CD14-positive monocyte (primary cell): ENCODE measurements at regions not wholly inside any gene's neighbourhood (a gene's known extent, or its start where the extent isn't known, plus 50 kb on each side); places are given as distances from the start of the nearest gene placed in this dataset.

ENCODE experiments used
- DNase-seq, 3 donors: peaks; one replicate each; pipeline ENCODE4 v3.0.0-alpha.2; 2011 to 2022
- H2AFZ ChIP-seq: 2 replicates; pipeline ENCODE4 v1.6.0; 2012; ENCODE audit warnings: mild to moderate bottlenecking, low read depth, low read length, inconsistent platforms; ENCODE audit not compliant: insufficient read depth, poor library complexity, severe bottlenecking
- H3K27ac ChIP-seq, 2 donors: 1 replicate in 1 of 2; 2 replicates in 1 of 2; pipeline ENCODE4 v1.5.1; 2012 to 2013; ENCODE audit warnings: low read length in 2 of 2, control low read depth in 1 of 2, inconsistent platforms in 1 of 2, low read depth in 1 of 2, mild to moderate bottlenecking in 1 of 2
- H3K27me3 ChIP-seq, 2 donors: one replicate each; pipeline versions ENCODE4 v1.6.0 to v1.6.1; 2011 to 2013; ENCODE audit warnings: low read length in 2 of 2; ENCODE audit not compliant: control insufficient read depth in 2 of 2, insufficient read depth in 2 of 2
- H3K36me3 ChIP-seq, 2 donors: replicated peaks in 1 of 2; 1 replicate in 1 of 2; 2 replicates in 1 of 2; pipeline versions ENCODE4 v1.5.1 to v1.6.1; 2012 to 2013; ENCODE audit warnings: low read length in 2 of 2, control low read depth in 1 of 2, inconsistent platforms in 1 of 2, mild to moderate bottlenecking in 1 of 2; ENCODE audit not compliant: insufficient read depth in 2 of 2, control insufficient read depth in 1 of 2
- H3K4me1 ChIP-seq, 2 donors: 1 replicate in 1 of 2; 2 replicates in 1 of 2; pipeline versions ENCODE4 v1.5.1 to v1.6.1; 2012 to 2013; ENCODE audit warnings: low read length in 2 of 2, control low read depth in 1 of 2, inconsistent platforms in 1 of 2, mild to moderate bottlenecking in 1 of 2, moderate library complexity in 1 of 2; ENCODE audit not compliant: insufficient read depth in 2 of 2, control insufficient read depth in 1 of 2
- H3K4me2 ChIP-seq: replicated peaks from 2 replicates; pipeline ENCODE3; 2012; ENCODE audit warnings: low read length, moderate library complexity, mild to moderate bottlenecking; ENCODE audit not compliant: poor library complexity, severe bottlenecking; ENCODE audit errors: extremely low read depth
- H3K4me3 ChIP-seq, 3 experiments: fragments of 200-600 bp in 1 of 3; sonication (generic) in 1 of 3; replicated peaks in 1 of 3; 1 replicate in 2 of 3; 2 replicates in 1 of 3; pipeline ENCODE4 v1.5.1; 2011 to 2013; ENCODE audit warnings: low read length in 3 of 3, mild to moderate bottlenecking in 3 of 3, control low read depth in 2 of 3, low read depth in 2 of 3, inconsistent platforms in 1 of 3, moderate library complexity in 1 of 3
- H3K79me2 ChIP-seq: 2 replicates; pipeline ENCODE4 v1.6.0; 2012; ENCODE audit warnings: mild to moderate bottlenecking, control low read depth, inconsistent platforms, low read length, moderate library complexity; ENCODE audit not compliant: insufficient read depth
- H3K9ac ChIP-seq: 2 replicates; pipeline ENCODE4 v1.6.0; 2017; ENCODE audit warnings: low read length, mild to moderate bottlenecking; ENCODE audit not compliant: insufficient read depth, poor library complexity, severe bottlenecking
- H3K9me3 ChIP-seq, 2 donors: replicated peaks in 1 of 2; 1 replicate in 1 of 2; 2 replicates in 1 of 2; pipeline versions ENCODE4 v1.5.1 to v1.6.1; 2012 to 2013; ENCODE audit warnings: low read length in 2 of 2, control low read depth in 1 of 2; ENCODE audit not compliant: control insufficient read depth in 1 of 2, insufficient read depth in 1 of 2
- H4K20me1 ChIP-seq: 2 replicates; pipeline ENCODE4 v1.6.0; 2012; ENCODE audit warnings: mild to moderate bottlenecking, low read length, control low read depth, moderate library complexity; ENCODE audit not compliant: insufficient read depth
- H3K27ac Mint-ChIP-seq, 7 donors: one replicate each; pipeline ENCODE4 v1.8.0; 2020; ENCODE audit warnings: mild to moderate bottlenecking in 7 of 7, mixed read lengths in 7 of 7, moderate library complexity in 6 of 7, inconsistent platforms in 2 of 7
- H3K27me3 Mint-ChIP-seq, 3 donors: one replicate each; pipeline ENCODE4 v1.8.0; 2021 to 2022; ENCODE audit warnings: low read depth in 3 of 3, mild to moderate bottlenecking in 3 of 3, mixed read lengths in 3 of 3, moderate library complexity in 3 of 3, inconsistent platforms in 1 of 3
- H3K36me3 Mint-ChIP-seq, 2 donors: one replicate each; pipeline ENCODE4 v1.8.0; 2020; ENCODE audit warnings: mixed read lengths in 2 of 2, inconsistent platforms in 1 of 2, mild to moderate bottlenecking in 1 of 2
- H3K4me1 Mint-ChIP-seq: one replicate; pipeline ENCODE4 v1.8.0; 2020; ENCODE audit warnings: mild to moderate bottlenecking, mixed read lengths
- H3K4me3 Mint-ChIP-seq, 2 donors: one replicate each; pipeline ENCODE4 v1.8.0; 2020; ENCODE audit warnings: mild to moderate bottlenecking in 2 of 2, mixed read lengths in 2 of 2, moderate library complexity in 1 of 2
- H3K9me3 Mint-ChIP-seq, 7 donors: one replicate each; pipeline ENCODE4 v1.8.0; 2020 to 2022; ENCODE audit warnings: mixed read lengths in 7 of 7, mild to moderate bottlenecking in 6 of 7, moderate library complexity in 6 of 7, inconsistent platforms in 2 of 7
- WGBS: methylation state at CpG from one replicate; pipeline ENCODE4 v1.1.5; 2013; ENCODE audit warnings: missing lambda C conversion rate; ENCODE audit not compliant: insufficient coverage; 5-methylcytosine and 5-hydroxymethylcytosine counted together
- intact Hi-C, 2 donors: fragments of 100-400 bp; cut with micrococcal nuclease; formaldehyde crosslinking; loops; one replicate each; pipeline versions ENCODE4 v1.15.0 to v1.15.1; 2023
- TF ChIP-seq, protein P1 (sequence below): fragments of 200-600 bp; IDR thresholded peaks from one replicate; pipeline ENCODE4 v1.8.0; 2022; ENCODE audit warnings: antibody characterized with exemption, mild to moderate bottlenecking

DNA sequence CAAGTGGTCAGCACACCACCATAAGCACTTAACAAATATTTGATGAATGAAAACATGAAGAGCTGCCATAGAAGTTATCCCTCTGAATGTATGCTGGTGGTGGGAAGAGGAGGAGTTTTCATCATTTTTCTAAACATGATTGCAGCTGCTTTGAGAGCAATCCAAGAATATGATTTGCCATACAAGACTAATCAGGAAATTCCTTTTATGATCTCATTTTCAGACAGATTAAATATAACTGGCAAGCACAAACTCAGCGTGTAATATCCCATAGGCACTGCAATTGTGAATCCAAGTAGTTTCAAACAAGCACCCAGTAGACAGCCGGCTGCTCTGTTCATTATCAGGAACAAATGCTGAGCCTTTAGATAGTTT is 505.7 kb upstream of the LUZP2 start:
- no peak overlapping the region for H3K4me3 Mint-ChIP-seq
- no peak overlapping the region for H3K27ac Mint-ChIP-seq
- H3K36me3 Mint-ChIP-seq = no peaks in the 10 kb centered on the region
- TF ChIP-seq, protein P1, sequence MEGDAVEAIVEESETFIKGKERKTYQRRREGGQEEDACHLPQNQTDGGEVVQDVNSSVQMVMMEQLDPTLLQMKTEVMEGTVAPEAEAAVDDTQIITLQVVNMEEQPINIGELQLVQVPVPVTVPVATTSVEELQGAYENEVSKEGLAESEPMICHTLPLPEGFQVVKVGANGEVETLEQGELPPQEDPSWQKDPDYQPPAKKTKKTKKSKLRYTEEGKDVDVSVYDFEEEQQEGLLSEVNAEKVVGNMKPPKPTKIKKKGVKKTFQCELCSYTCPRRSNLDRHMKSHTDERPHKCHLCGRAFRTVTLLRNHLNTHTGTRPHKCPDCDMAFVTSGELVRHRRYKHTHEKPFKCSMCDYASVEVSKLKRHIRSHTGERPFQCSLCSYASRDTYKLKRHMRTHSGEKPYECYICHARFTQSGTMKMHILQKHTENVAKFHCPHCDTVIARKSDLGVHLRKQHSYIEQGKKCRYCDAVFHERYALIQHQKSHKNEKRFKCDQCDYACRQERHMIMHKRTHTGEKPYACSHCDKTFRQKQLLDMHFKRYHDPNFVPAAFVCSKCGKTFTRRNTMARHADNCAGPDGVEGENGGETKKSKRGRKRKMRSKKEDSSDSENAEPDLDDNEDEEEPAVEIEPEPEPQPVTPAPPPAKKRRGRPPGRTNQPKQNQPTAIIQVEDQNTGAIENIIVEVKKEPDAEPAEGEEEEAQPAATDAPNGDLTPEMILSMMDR = no peak
- Histone ChIP-seq H3K4me2 (no peak overlapping the region), H4K20me1 (no peaks in the 10 kb centered on the region), H3K4me3 (no peak overlapping the region), H3K4me1 (no peaks in the 10 kb centered on the region), H3K79me2 (no peaks in the 10 kb centered on the region), H2AFZ (no peak overlapping the region), H3K27ac (no peak overlapping the region), H3K9ac (no peak overlapping the region), H3K36me3 (no peaks in the 10 kb centered on the region), H3K9me3 (peaks cover 10 to 13% of the 10 kb centered on the region in 2 donors), H3K27me3 (no peaks in the 10 kb centered on the region)
- DNase-seq = no peak
- intact Hi-C loops = no loop called here
- no peaks in the 10 kb centered on the region for H3K27me3 Mint-ChIP-seq
- H3K9me3 Mint-ChIP-seq = peaks cover 0 to 11% (median 3%) of the 10 kb centered on the region in 7 donors
- WGBS = 86% methylated on average over 2 of the region's 2 CpGs
- no peaks in the 10 kb centered on the region for H3K4me1 Mint-ChIP-seq

DNA sequence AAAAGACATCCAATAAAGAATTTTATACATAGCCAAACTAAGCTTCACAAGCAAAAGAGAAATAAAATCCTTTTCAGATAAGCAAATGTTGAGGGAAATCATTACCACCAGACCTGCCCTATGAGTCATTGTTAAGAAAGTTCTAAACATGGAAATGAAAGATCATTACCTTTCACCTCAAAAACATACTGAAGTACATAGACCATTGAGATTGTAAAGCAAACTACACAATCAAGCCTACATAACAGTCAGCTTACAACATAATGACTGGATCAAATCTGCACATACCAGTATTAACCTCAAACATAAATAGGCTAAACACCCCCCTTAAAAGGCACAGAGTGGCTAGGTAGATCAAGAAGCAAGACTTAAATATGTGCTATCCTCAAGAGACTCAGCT is 501.0 kb upstream of the LUZP2 start:
- Mint-ChIP-seq H3K9me3 (peaks cover 0 to 19% (median 8%) of the 10 kb centered on the region in 7 donors), H3K4me1 (no peaks in the 10 kb centered on the region), H3K27ac (no peak overlapping the region), H3K36me3 (no peaks in the 10 kb centered on the region), H3K27me3 (no peaks in the 10 kb centered on the region), H3K4me3 (no peak overlapping the region)
- Histone ChIP-seq H3K27ac (no peak overlapping the region), H3K27me3 (no peaks in the 10 kb centered on the region), H3K9me3 (peaks cover 16 to 24% of the 10 kb centered on the region in 2 donors), H3K79me2 (no peaks in the 10 kb centered on the region), H3K36me3 (no peaks in the 10 kb centered on the region), H4K20me1 (no peaks in the 10 kb centered on the region), H3K4me2 (no peak overlapping the region), H3K4me1 (no peaks in the 10 kb centered on the region), H2AFZ (no peak overlapping the region), H3K4me3 (no peak overlapping the region), H3K9ac (no peak overlapping the region)
- TF ChIP-seq, protein P1 = no peak
- intact Hi-C loops = no loop called here
- DNase-seq = no peak
